ENCODE measurements at regions not wholly inside any gene's neighbourhood (a gene's known extent, or its start where the extent isn't known, plus 50 kb on each side); places are given as distances from the start of the nearest gene placed in this dataset.

DNA sequence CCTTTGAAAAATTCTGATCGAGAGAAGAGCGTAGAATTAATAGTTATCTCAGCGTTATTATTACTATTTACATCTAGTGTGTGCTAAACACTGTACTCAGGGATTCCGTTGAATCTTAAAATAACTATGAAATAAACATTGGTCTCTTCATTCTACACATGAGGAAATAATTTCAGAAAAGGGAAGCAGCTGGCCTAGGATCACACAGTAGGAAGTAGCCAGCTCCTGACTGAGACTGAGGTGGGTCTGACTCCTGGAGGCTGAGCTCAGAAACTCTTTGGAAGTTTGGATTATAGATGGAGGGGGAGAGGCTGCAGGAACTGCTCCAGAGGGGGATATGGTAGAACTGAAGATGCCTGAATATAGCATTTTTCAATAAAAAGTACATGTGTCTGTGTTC lies 183.9 kb upstream of the WDR11 start:
- intact Hi-C loops (cut with DNase I) = no loop called here
- H3K9me3 ChIP-seq = no peaks in the 10 kb centered on the region
- 19 to 40% methylated on average over 4 of the region's 4 CpGs for WGBS, 2 donors
- TF ChIP-seq POLR2A (IDR thresholded peaks at IDR 0.05) = no peak
- TF ChIP-seq, protein P1, sequence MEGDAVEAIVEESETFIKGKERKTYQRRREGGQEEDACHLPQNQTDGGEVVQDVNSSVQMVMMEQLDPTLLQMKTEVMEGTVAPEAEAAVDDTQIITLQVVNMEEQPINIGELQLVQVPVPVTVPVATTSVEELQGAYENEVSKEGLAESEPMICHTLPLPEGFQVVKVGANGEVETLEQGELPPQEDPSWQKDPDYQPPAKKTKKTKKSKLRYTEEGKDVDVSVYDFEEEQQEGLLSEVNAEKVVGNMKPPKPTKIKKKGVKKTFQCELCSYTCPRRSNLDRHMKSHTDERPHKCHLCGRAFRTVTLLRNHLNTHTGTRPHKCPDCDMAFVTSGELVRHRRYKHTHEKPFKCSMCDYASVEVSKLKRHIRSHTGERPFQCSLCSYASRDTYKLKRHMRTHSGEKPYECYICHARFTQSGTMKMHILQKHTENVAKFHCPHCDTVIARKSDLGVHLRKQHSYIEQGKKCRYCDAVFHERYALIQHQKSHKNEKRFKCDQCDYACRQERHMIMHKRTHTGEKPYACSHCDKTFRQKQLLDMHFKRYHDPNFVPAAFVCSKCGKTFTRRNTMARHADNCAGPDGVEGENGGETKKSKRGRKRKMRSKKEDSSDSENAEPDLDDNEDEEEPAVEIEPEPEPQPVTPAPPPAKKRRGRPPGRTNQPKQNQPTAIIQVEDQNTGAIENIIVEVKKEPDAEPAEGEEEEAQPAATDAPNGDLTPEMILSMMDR (IDR thresholded peaks at IDR 0.05) = no peak
- H3K27ac ChIP-seq = no peak overlapping the region
- no peak for DNase-seq
- H3K4me1 ChIP-seq = no peaks in the 10 kb centered on the region
- H3K36me3 ChIP-seq = no peaks in the 10 kb centered on the region
- H3K27me3 ChIP-seq = no peaks in the 10 kb centered on the region
- H3K4me3 ChIP-seq = no peak overlapping the region

GRCh38 chr10:120671491-120671890 lies 179.7 kb upstream of the WDR11 start:
- Histone ChIP-seq H3K4me3 (no peak overlapping the region), H3K9me3 (no peaks in the 10 kb centered on the region), H3K36me3 (no peaks in the 10 kb centered on the region), H3K27me3 (no peaks in the 10 kb centered on the region), H3K4me1 (no peaks in the 10 kb centered on the region), H3K27ac (no peak overlapping the region)
- intact Hi-C loops (cut with DNase I) = no loop called here
- WGBS, 2 donors = 80% methylated on average over 1 of the region's 2 CpGs; no CpG with 5 or more reads in 1 of the 2 donors
- TF ChIP-seq, protein P1 (IDR thresholded peaks at IDR 0.05) = no peak
- no peak for TF ChIP-seq POLR2A (IDR thresholded peaks at IDR 0.05)
- no peak for DNase-seq

DNA sequence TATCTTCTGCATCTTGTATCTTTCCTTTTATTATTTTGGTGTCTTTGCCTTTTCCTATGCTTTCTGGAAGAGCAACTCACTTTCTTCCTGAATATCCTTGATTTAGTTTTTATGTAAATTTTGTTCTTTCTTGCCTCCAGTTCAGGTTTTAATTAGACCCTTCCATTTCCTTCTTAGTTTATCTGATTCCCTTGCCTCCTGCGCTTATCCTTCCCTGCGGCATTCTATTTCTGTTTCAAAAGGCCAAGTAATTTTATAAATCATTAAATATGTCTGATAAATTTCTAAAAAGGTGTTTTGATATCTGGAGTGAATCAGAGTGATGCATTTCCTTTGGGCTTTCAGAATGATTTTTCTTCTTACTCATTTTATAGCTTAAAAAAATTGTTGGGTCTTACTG lies 167.7 kb upstream of the WDR11 start:
- TF ChIP-seq, protein P1 (IDR thresholded peaks at IDR 0.05) = no peak
- no peak for TF ChIP-seq POLR2A (IDR thresholded peaks at IDR 0.05)
- Histone ChIP-seq H3K27ac (no peak overlapping the region), H3K9me3 (no peaks in the 10 kb centered on the region), H3K27me3 (no peaks in the 10 kb centered on the region), H3K4me1 (no peaks in the 10 kb centered on the region), H3K36me3 (no peaks in the 10 kb centered on the region), H3K4me3 (no peak overlapping the region)
- intact Hi-C loops (cut with DNase I) = no loop called here
- 97% methylated on average over 2 of the region's 2 CpGs for WGBS, 2 donors
- DNase-seq = no peak

GRCh38 chr10:120684226-120684625 lies 166.9 kb upstream of the WDR11 start:
- no peaks in the 10 kb centered on the region for H3K4me1 ChIP-seq
- no peaks in the 10 kb centered on the region for H3K9me3 ChIP-seq
- H3K27me3 ChIP-seq = no peaks in the 10 kb centered on the region
- TF ChIP-seq, protein P1 (IDR thresholded peaks at IDR 0.05) = no peak
- TF ChIP-seq POLR2A (IDR thresholded peaks at IDR 0.05) = no peak
- no peak overlapping the region for H3K27ac ChIP-seq
- no peak overlapping the region for H3K4me3 ChIP-seq
- intact Hi-C loops (cut with DNase I) = no loop called here
- no peaks in the 10 kb centered on the region for H3K36me3 ChIP-seq
- WGBS, 2 donors = 16 to 39% methylated on average over 2 to 3 of the region's 5 CpGs
- DNase-seq = no peak

- 21 to 46% methylated on average over 2 to 4 of the region's 4 CpGs for WGBS, 2 donors
- intact Hi-C loops (cut with DNase I) = no loop called here
- TF ChIP-seq, protein P1 (IDR thresholded peaks at IDR 0.05) = no peak
- TF ChIP-seq POLR2A (IDR thresholded peaks at IDR 0.05) = no peak
- Histone ChIP-seq H3K27ac (no peak overlapping the region), H3K4me1 (no peaks in the 10 kb centered on the region), H3K4me3 (no peak overlapping the region), H3K36me3 (no peaks in the 10 kb centered on the region), H3K27me3 (no peaks in the 10 kb centered on the region), H3K9me3 (no peaks in the 10 kb centered on the region)
- no peak for DNase-seq
Measured at GRCh38 chr10:120685136-120685535, 166.0 kb upstream of the WDR11 start.

Data from esophagus squamous epithelium (tissue), 5 donors.